ENCODE measurements at regions not wholly inside any gene's neighbourhood (a gene's known extent, or its start where the extent isn't known, plus 50 kb on each side); places are given as distances from the start of the nearest gene placed in this dataset.

- no peak for TF ChIP-seq NR2C1 (IDR thresholded peaks at IDR 0.05)
- TF ChIP-seq NR2C1 (tag; IDR thresholded peaks at IDR 0.05), result no peak
- TF ChIP-seq CTCF (IDR thresholded peaks at IDR 0.05 in 2 of 3, conservative IDR thresholded peaks at IDR 0.05 in 1 of 3; ENCODE audit: insufficient read depth in 2 of 3, low read depth in 1 of 3, low read length in 3 of 3), result no peak
- TF ChIP-seq, protein P1, sequence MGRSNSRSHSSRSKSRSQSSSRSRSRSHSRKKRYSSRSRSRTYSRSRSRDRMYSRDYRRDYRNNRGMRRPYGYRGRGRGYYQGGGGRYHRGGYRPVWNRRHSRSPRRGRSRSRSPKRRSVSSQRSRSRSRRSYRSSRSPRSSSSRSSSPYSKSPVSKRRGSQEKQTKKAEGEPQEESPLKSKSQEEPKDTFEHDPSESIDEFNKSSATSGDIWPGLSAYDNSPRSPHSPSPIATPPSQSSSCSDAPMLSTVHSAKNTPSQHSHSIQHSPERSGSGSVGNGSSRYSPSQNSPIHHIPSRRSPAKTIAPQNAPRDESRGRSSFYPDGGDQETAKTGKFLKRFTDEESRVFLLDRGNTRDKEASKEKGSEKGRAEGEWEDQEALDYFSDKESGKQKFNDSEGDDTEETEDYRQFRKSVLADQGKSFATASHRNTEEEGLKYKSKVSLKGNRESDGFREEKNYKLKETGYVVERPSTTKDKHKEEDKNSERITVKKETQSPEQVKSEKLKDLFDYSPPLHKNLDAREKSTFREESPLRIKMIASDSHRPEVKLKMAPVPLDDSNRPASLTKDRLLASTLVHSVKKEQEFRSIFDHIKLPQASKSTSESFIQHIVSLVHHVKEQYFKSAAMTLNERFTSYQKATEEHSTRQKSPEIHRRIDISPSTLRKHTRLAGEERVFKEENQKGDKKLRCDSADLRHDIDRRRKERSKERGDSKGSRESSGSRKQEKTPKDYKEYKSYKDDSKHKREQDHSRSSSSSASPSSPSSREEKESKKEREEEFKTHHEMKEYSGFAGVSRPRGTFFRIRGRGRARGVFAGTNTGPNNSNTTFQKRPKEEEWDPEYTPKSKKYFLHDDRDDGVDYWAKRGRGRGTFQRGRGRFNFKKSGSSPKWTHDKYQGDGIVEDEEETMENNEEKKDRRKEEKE (IDR thresholded peaks at IDR 0.05; ENCODE audit: borderline replicate concordance in 1 of 2, control insufficient read depth in 1 of 2, low read depth in 2 of 2, low read length in 1 of 2), result no peak
Observed at GRCh38 chr9:109629615-109630014, 131.5 kb upstream of the PTPN3 start.
